HUDEP-2 (cell line): ENCODE measurements at regions not wholly inside any gene's neighbourhood (a gene's known extent, or its start where the extent isn't known, plus 50 kb on each side); places are given as distances from the start of the nearest gene placed in this dataset.
"Not testable (repeated sequence)": the region's sequence is repeated elsewhere in the genome, so short reads cannot be mapped to it uniquely, and the experiment has no call there.

Experiments used
- DNase-seq, 76 experiments: peaks; one replicate each; lab custom pipeline; 2025; ENCODE audit not compliant: unreplicated experiment in 76 of 76; lab: John Stamatoyannopoulos, UW

- DNase-seq = no peak
Observed at GRCh38 chr5:67724412-67725135, 491.0 kb upstream of the PIK3R1 start.

GRCh38 chr5:67723873-67724272, 491.7 kb upstream of the PIK3R1 start:
- no peak for DNase-seq

GRCh38 chr5:67722582-67722981, 493.0 kb upstream of the PIK3R1 start:
- DNase-seq = not testable (repeated sequence)

GRCh38 chr5:67720162-67720772, 495.3 kb upstream of the PIK3R1 start:
- DNase-seq = no peak

- no peak for DNase-seq
Observed at GRCh38 chr5:67702008-67702407, 505.4 kb upstream of the CD180 start.

- DNase-seq = no peak
Observed at GRCh38 chr5:67699560-67699959, 503.0 kb upstream of the CD180 start.

- no peak for DNase-seq
Observed at GRCh38 chr5:67696446-67696845, 499.8 kb upstream of the CD180 start.

- no peak for DNase-seq
Observed at GRCh38 chr5:67695369-67695768, 498.8 kb upstream of the CD180 start.

- DNase-seq = no peak
Observed at GRCh38 chr5:67694810-67695191, 498.2 kb upstream of the CD180 start.

GRCh38 chr5:67693956-67694809, 497.6 kb upstream of the CD180 start:
- DNase-seq = no peak

- no peak for DNase-seq
Observed at GRCh38 chr5:67686746-67687145, 490.1 kb upstream of the CD180 start.

GRCh38 chr5:67681703-67682102, 485.1 kb upstream of the CD180 start:
- DNase-seq = no peak

GRCh38 chr5:67680099-67680498, 483.5 kb upstream of the CD180 start:
- DNase-seq = no peak

GRCh38 chr5:67679184-67679841, 482.7 kb upstream of the CD180 start:
- no peak for DNase-seq

- DNase-seq = no peak
Observed at GRCh38 chr5:67678594-67678993, 482.0 kb upstream of the CD180 start.

GRCh38 chr5:67677422-67677970, 480.9 kb upstream of the CD180 start:
- DNase-seq = no peak

GRCh38 chr5:67676863-67677262, 480.3 kb upstream of the CD180 start:
- DNase-seq = no peak

- DNase-seq = no peak
Observed at GRCh38 chr5:67674159-67674655, 477.6 kb upstream of the CD180 start.

- no peak for DNase-seq
Observed at GRCh38 chr5:67673618-67674017, 477.0 kb upstream of the CD180 start.

- no peak for DNase-seq
Observed at GRCh38 chr5:67673180-67673579, 476.6 kb upstream of the CD180 start.

GRCh38 chr5:67672636-67673035, 476.0 kb upstream of the CD180 start:
- no peak for DNase-seq
